Raji (cell line): ENCODE measurements at regions not wholly inside any gene's neighbourhood (a gene's known extent, or its start where the extent isn't known, plus 50 kb on each side); places are given as distances from the start of the nearest gene placed in this dataset.

Experiments used
- POLR2A ChIP-seq: IDR thresholded peaks from 2 replicates; pipeline ENCODE4 v1.6.1; 2011; ENCODE audit warnings: low read depth, low read length, control low read depth; ENCODE audit not compliant: insufficient read depth

DNA sequence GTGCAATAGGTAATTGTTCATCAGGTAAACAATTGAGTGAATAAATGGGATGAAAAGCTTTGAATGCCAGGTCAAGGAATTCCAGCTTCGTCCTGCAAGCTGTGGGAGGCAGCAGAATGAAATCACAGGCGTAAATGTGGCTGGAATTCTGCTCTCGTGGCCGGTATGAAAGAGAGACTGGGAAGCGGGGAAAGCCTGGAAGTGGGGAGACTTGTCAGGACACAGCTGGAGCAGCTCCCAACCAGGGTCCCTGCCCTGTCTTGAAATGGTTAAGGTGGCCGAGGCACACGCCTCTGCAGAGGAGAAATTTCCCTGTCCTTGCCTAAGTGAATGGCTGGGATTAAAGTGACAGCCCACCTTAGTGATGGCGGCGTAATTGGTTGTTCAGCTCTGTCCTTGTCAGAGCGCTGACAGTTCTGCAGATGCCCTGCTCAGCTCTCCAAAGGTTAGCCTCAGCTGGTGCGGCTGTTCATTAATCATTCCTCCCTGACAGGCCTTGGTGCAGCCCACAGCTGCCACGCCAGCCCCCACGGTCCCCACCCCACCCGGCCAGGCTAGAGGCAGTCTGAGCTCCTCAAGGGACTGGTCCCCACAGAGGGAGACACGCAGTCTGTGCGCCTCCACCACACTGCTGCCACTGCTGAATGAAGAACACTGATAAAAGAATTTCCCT, 398.3 kb upstream of the POU3F1 start:
- no peak for TF ChIP-seq POLR2A

- TF ChIP-seq POLR2A: no peak
Measured at GRCh38 chr1:38444311-38444710, 397.7 kb upstream of the POU3F1 start.

- TF ChIP-seq POLR2A: no peak
Measured at GRCh38 chr1:38440402-38440801, 393.8 kb upstream of the POU3F1 start.

DNA sequence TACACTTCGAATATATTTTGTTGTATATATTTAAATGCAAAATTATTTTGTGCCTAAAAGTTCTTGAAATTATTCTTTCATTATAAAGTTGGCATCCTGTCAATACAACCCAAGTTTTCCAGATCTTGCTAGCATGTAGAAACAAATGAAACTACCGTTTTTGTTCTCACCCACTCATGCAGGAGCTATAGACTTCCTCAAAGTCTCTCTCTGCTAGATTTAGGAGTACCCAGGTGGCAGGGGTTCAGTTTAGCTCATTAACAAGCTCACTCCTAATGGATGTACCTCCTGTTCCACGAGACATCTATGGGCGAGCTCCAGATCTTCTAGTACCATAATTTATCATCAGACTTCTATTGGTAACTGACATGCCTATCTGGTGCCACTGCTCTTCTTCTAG, 390.2 kb upstream of the POU3F1 start:
- TF ChIP-seq POLR2A: no peak

- no peak for TF ChIP-seq POLR2A
Measured at GRCh38 chr1:38436006-38436405, 389.4 kb upstream of the POU3F1 start.

DNA sequence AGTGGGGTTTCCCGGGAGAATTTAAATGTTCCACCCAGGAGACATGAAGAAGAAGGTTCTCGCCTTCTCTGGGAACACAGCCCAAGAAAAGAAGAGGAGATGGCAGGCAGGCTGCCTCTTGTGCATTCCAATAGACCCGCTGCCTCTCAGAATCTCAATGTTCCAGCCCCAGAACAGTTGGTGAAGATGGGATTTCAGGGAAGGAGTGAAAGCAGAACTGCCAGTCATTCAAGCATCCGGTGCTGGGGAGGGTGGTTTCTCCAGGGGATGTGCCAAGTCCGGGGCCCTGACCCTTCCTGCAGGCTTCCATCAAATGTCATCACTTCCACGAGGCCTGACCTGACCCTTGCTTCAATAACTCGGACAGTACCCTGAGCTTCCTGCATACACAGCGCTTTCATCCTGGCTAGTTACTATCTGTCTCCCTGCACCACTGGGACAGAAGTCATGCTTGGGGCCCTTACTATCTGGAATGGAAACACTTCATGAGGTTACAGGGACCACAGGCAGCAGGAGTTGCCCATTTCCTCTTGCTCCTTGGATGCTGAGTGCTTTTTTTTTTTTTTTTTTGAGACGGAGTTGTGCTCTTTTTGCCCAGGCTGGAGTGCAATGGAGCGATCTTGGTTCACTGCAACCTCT, 386.6 kb upstream of the POU3F1 start:
- no peak for TF ChIP-seq POLR2A

DNA sequence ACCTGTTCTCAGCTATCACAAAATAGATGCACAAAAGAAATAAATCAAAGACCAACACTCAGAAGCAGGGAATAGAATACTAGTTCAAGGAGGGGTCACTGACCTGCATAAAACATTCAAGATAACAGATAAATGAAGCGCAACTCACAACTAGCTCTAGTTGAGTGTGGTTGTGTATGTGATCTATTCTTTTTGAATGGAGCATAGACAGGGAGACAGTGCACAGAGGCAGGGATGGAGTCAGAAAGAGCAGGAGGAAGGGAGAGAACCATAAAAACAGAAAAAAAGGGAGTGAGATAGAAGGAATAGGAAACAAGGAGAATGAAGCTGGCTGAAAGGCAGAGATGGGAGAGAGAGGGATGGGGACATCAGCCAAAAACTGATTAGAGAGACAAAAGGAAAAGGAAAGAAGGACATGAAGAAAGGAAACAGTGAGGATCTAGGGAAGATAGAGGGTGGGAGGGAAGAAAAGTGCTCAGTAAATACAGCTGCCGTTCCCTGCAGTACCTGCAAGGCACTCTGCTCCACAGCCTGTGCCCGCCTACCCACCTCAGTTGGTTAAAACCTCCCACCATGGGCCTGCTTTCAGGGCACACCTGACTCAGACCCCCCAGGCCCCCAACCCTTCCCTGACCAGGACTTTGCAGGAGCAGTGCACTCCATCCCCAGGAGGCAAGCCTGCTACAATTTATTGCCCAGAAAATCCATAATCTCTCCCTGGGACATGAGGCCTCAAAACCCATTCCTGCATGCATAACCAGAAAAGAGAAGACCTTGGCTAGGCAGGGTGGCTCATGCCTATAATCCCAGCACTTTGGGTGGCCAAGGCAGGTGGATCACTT, 385.2 kb upstream of the POU3F1 start:
- no peak for TF ChIP-seq POLR2A

DNA sequence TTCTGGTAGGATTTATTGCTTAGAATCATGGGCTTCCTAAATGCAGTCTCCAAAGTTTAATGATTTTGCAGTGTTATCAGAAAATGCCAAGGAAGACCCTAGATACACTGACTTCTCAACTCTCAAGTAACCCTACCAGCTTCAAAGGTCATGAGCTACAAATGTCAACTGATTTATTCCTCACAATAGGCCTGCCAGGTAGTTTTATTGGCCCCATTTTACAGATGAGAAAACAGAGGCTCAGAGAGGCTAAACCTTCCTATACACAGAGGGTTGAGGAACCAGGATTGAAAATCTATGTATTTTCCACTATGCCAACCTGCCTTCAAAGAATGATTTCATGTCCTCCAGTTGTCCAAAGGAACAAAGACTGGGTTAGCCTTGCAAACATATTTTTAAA, 384.4 kb upstream of the POU3F1 start:
- no peak for TF ChIP-seq POLR2A

GRCh38 chr1:38424677-38425076, 378.1 kb upstream of the POU3F1 start:
- no peak for TF ChIP-seq POLR2A

- no peak for TF ChIP-seq POLR2A
Measured at GRCh38 chr1:38420666-38421065, 374.1 kb upstream of the POU3F1 start.

- TF ChIP-seq POLR2A: no peak
Measured at GRCh38 chr1:38418195-38419030, 371.8 kb upstream of the POU3F1 start.

DNA sequence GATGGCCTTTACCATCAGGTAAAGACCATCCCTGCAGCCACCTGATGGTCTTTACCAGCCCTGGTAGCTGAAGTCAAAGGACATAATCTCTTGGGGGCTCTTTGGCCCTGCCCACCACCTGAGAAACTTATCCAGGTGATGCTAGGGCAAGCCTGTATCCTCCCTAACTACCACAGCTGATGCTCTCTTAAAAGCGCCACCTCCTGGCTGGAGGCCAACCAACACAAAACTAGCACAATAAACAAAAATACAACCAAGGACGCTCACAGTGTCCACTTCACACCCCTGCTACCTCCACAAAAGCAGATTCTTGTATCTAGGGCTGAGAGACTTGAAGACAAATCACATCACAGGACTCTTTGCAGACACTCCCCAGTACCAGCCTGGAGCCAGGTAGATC, 357.1 kb upstream of the POU3F1 start:
- TF ChIP-seq POLR2A: no peak

GRCh38 chr1:38402230-38402815, 355.7 kb upstream of the POU3F1 start:
- no peak for TF ChIP-seq POLR2A

- no peak for TF ChIP-seq POLR2A
Measured at GRCh38 chr1:38396606-38397005, 350.0 kb upstream of the POU3F1 start.

- TF ChIP-seq POLR2A: no peak
Measured at GRCh38 chr1:38394303-38394702, 347.7 kb upstream of the POU3F1 start.

GRCh38 chr1:38392861-38393260, 346.3 kb upstream of the POU3F1 start:
- no peak for TF ChIP-seq POLR2A
